C4-2B (cell line): ENCODE measurements at regions not wholly inside any gene's neighbourhood (a gene's known extent, or its start where the extent isn't known, plus 50 kb on each side); places are given as distances from the start of the nearest gene placed in this dataset.

Experiments used
- H3K27ac ChIP-seq: fragments of 450-650 bp; 2 replicates; pipeline ENCODE4 v1.5.1; 2017
- ZFX ChIP-seq: fragments of 450-650 bp; IDR thresholded peaks from 2 replicates; pipeline ENCODE4 v1.6.1; 2017
- TF ChIP-seq, protein P1 (sequence below): fragments of 450-650 bp; conservative IDR thresholded peaks from 2 replicates; pipeline ENCODE4 v1.5.1; 2017; ENCODE audit warnings: mild to moderate bottlenecking

DNA sequence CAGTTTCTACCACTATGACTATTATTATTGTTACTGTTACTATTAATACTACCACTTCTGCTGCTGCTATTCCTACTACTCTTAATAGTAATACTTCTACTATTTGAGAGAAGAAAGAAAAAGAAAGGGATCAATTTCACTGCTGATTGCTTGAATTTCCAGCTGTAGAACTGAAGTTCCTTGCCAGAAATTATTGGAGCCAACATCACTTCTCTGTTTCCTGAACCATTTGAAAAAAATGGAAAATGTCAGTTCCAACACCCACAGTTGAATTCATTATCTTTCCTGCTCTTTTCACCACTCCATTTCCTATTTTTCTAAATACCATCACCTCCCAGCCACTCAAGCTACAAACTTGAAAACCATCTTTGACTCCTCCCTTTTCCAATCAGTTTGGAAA is 54.1 kb upstream of the PIK3C2G start:
- H3K27ac ChIP-seq: no peak overlapping the region
- TF ChIP-seq, protein P1, sequence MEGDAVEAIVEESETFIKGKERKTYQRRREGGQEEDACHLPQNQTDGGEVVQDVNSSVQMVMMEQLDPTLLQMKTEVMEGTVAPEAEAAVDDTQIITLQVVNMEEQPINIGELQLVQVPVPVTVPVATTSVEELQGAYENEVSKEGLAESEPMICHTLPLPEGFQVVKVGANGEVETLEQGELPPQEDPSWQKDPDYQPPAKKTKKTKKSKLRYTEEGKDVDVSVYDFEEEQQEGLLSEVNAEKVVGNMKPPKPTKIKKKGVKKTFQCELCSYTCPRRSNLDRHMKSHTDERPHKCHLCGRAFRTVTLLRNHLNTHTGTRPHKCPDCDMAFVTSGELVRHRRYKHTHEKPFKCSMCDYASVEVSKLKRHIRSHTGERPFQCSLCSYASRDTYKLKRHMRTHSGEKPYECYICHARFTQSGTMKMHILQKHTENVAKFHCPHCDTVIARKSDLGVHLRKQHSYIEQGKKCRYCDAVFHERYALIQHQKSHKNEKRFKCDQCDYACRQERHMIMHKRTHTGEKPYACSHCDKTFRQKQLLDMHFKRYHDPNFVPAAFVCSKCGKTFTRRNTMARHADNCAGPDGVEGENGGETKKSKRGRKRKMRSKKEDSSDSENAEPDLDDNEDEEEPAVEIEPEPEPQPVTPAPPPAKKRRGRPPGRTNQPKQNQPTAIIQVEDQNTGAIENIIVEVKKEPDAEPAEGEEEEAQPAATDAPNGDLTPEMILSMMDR: no peak
- no peak for TF ChIP-seq ZFX

DNA sequence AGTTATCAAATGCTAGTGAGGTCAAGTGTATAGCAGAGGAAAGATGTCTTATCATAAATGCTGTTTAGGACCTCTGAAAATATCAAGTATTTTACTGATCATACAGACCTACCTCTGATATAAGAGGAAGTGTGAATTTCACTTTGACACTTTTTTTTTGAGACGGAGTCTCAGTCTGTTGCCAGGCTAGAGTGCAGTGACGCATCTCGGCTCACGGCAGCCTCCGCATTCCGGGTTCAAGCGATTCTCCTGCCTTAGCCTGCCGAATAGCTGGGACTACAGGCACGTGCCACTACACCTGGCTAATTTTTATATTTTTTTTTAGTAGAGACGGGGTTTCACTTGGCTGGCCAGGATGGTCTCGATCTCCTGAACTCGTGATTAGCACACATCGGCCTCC is 55.1 kb upstream of the PIK3C2G start:
- H3K27ac ChIP-seq: no peak overlapping the region
- no peak for TF ChIP-seq ZFX
- TF ChIP-seq, protein P1: no peak

DNA sequence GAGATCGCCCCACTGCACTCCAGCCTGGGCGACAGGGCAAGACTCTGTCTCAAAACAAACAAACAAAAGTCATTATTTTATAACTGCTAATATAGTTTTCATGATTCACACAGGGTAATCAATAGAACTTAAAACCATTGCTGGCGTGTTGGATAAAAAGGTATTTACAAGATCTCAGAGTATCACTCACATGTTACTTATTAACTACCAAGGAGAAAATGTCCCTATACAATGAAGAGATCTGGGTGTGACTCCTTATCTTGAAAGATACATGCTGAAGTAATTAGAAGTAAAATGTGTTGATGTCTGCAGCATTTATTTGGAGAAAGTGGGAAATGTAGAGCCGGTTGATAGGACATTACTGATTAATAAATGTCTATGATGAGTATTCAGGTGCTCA is 57.3 kb upstream of the PIK3C2G start:
- H3K27ac ChIP-seq: no peak overlapping the region
- no peak for TF ChIP-seq ZFX
- TF ChIP-seq, protein P1: no peak

DNA sequence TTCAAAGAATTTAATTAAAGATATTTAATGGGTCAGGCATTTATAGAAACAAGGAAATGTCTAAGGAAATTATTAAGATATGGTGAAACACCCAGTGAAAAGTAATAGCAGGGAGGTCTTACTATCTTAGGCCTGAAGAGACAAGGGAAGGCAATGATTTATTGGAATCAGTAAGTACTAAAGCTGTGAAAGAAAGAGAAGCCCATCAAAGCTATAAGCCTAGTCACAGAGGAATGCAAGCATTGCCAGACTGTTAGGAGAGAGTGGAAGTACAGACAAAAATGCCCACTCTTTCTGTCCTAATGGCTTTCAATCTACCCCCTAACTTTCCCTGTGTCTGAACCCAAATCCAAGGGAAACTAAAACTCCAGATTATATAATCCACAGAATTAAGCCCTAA is 69.2 kb upstream of the PIK3C2G start:
- TF ChIP-seq, protein P1: no peak
- TF ChIP-seq ZFX: no peak

DNA sequence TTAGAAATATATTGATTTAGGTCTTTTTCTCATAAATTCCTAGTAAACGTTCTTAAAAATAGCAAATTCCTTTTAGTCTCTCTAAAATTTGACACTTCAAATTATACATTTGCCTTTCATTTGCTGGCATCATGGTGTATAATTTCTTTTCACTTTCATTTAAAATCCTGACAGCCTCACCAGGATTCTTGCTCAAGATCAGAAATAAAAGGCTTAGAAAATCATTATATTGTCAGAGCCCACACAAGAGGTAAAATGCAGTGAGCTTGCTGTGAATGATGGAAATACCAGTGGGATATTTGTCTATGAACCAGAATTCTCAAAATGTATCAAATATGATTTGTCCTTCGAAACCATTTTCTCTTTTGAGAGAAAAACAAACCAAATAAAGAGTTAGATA is 78.2 kb upstream of the PIK3C2G start:
- TF ChIP-seq, protein P1: no peak
- TF ChIP-seq ZFX: no peak
- H3K27ac ChIP-seq: no peak overlapping the region

More for the DNA sequence above, 69.2 kb upstream of the PIK3C2G start:
- H3K27ac ChIP-seq: no peak overlapping the region

DNA sequence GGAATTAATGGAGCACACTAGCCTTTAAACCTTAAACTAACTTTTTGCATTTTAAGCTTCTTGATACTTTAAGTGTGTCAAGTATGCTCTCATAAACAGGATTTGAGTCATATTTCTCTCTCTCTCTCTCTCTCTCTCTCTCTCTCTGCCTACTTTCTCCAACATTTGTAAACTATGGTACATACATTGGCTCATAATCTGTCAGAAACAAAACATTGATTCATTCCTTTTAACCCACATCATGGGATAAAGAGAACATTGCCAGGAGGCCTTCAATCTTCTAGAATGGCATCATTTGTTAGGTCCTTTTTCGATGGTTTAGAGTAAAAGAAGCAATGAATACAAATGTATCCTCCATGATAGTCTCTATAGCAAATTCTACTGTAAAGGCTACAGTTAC is 81.6 kb upstream of the RERGL start:
- no peak for TF ChIP-seq ZFX
- TF ChIP-seq, protein P1: no peak
- H3K27ac ChIP-seq: no peak overlapping the region

DNA sequence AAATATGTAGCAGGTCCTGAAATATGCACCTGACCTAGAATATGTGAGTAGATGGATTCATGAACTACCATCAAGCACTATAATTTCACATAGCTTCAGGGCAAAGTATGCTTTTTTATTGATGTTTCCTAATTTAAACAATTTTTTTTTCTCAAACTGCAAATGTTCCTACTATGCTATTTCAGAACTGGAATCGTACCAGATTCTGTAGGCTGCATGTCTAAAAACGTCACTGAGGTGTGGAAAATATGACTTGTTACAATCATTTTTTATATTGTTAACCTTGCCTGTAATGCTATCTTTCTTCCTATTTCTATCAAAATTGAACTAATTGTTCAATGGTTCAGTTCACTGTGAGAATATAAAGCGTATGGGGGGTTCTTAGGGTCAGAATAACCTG is 78.0 kb upstream of the RERGL start:
- TF ChIP-seq, protein P1: no peak
- TF ChIP-seq ZFX: no peak

More for the DNA sequence above, 78.0 kb upstream of the RERGL start:
- H3K27ac ChIP-seq: no peak overlapping the region
